WI38 (cell line): ENCODE measurements at regions not wholly inside any gene's neighbourhood (a gene's known extent, or its start where the extent isn't known, plus 50 kb on each side); places are given as distances from the start of the nearest gene placed in this dataset.

ENCODE experiments used
- H3K4me3 ChIP-seq: 2 replicates; pipeline ENCODE4 v1.5.1; 2011; ENCODE audit warnings: low read depth, mild to moderate bottlenecking, control low read depth, low read length
- CTCF ChIP-seq: IDR thresholded peaks from 2 replicates; pipeline ENCODE4 v1.5.1; 2012; ENCODE audit warnings: low read depth, mild to moderate bottlenecking, control low read depth, low read length

GRCh38 chr11:112728288-112728687 is 232.9 kb upstream of the NCAM1 start:
- TF ChIP-seq CTCF: no peak
- H3K4me3 ChIP-seq: no peak overlapping the region

GRCh38 chr11:112728716-112729115 is 232.5 kb upstream of the NCAM1 start:
- no peak for TF ChIP-seq CTCF
- no peak overlapping the region for H3K4me3 ChIP-seq

GRCh38 chr11:112730591-112730990 is 230.6 kb upstream of the NCAM1 start:
- TF ChIP-seq CTCF: no peak
- H3K4me3 ChIP-seq: no peak overlapping the region

GRCh38 chr11:112731538-112731937 is 229.7 kb upstream of the NCAM1 start:
- no peak for TF ChIP-seq CTCF
- no peak overlapping the region for H3K4me3 ChIP-seq

- no peak overlapping the region for H3K4me3 ChIP-seq
- TF ChIP-seq CTCF: no peak
Measured at GRCh38 chr11:112732031-112732430, 229.2 kb upstream of the NCAM1 start.

GRCh38 chr11:112734207-112734606 is 227.0 kb upstream of the NCAM1 start:
- no peak for TF ChIP-seq CTCF
- no peak overlapping the region for H3K4me3 ChIP-seq

- no peak overlapping the region for H3K4me3 ChIP-seq
- no peak for TF ChIP-seq CTCF
Measured at GRCh38 chr11:112735470-112735869, 225.8 kb upstream of the NCAM1 start.
